PC-3 (cell line): ENCODE measurements at regions not wholly inside any gene's neighbourhood (a gene's known extent, or its start where the extent isn't known, plus 50 kb on each side); places are given as distances from the start of the nearest gene placed in this dataset.

Experiments used
- ATAC-seq: fragments of 200-7000 bp; cut with Tn5 transposase; 2 replicates; pipeline ENCODE4 v1.9.1; 2020; ENCODE audit warnings: mild to moderate bottlenecking, moderate library complexity
- BruUV-seq: library from RNA; stranded (reverse); fragments of 400-500 nt; replicated peaks from 2 replicates; lab custom pipeline; 2021; lab: Mats Ljungman, UMichigan
- CTCF ChIA-PET: fragments of 300-600 bp; sonication (Branson Sonifier 250); formaldehyde crosslinking; loops from one replicate; lab custom pipeline; 2022; ENCODE audit warnings: antibody characterized with exemption; lab: Charles Lee
- POLR2A ChIA-PET: fragments of 300-600 bp; sonication (Branson Sonifier 250); formaldehyde crosslinking; loops from one replicate; lab custom pipeline; 2022; ENCODE audit warnings: antibody characterized with exemption; ENCODE audit not compliant: unreplicated experiment; lab: Charles Lee
- DNase-seq: peaks from one replicate; pipeline ENCODE4 v3.0.0-alpha.2; 2015
- H2AFZ ChIP-seq: fragments of 300-600 bp; sonication (generic); 2 replicates; pipeline ENCODE4 v1.6.0; 2016; ENCODE audit warnings: antibody characterized with exemption, low read length
- H3F3A ChIP-seq: fragments of 300-600 bp; sonication (generic); one replicate; pipeline ENCODE4 v1.6.0; 2017; ENCODE audit warnings: antibody characterized with exemption, low read length, control low read depth, mild to moderate bottlenecking; ENCODE audit not compliant: unreplicated experiment
- H3K27ac ChIP-seq: fragments of 300-600 bp; sonication (generic); 2 replicates; pipeline ENCODE4 v1.5.1; 2016; ENCODE audit warnings: mild to moderate bottlenecking, low read length
- H3K27me3 ChIP-seq: fragments of 300-600 bp; sonication (generic); 2 replicates; pipeline ENCODE4 v1.6.1; 2016; ENCODE audit warnings: low read length, mixed read lengths
- H3K36me3 ChIP-seq: fragments of 300-600 bp; sonication (generic); 2 replicates; pipeline ENCODE4 v1.6.1; 2016; ENCODE audit warnings: low read depth, mixed run types, low read length, mixed read lengths
- H3K4me1 ChIP-seq: fragments of 300-600 bp; sonication (generic); 2 replicates; pipeline ENCODE4 v1.5.1; 2016; ENCODE audit warnings: low read length; ENCODE audit not compliant: insufficient read depth
- H3K4me2 ChIP-seq: fragments of 300-600 bp; sonication (generic); 2 replicates; pipeline ENCODE4 v1.6.0; 2016; ENCODE audit warnings: low read length
- H3K4me3 ChIP-seq: fragments of 300-600 bp; sonication (generic); 2 replicates; pipeline ENCODE4 v1.5.1; 2016; ENCODE audit warnings: mild to moderate bottlenecking, low read length, mixed read lengths
- H3K79me2 ChIP-seq: fragments of 300-600 bp; sonication (generic); 2 replicates; pipeline ENCODE4 v1.6.1; 2017; ENCODE audit warnings: low read length, mixed read lengths
- H3K9ac ChIP-seq: fragments of 300-600 bp; sonication (generic); 2 replicates; pipeline ENCODE4 v1.6.0; 2016; ENCODE audit warnings: mild to moderate bottlenecking, low read length
- H3K9me2 ChIP-seq: fragments of 300-600 bp; sonication (generic); replicated peaks from 2 replicates; pipeline ENCODE4 v1.6.1; 2016; ENCODE audit warnings: mixed run types, low read length, mixed read lengths
- H3K9me3 ChIP-seq: fragments of 300-600 bp; sonication (generic); 2 replicates; pipeline ENCODE4 v1.6.1; 2016; ENCODE audit warnings: low read length, mixed read lengths
- H4K20me1 ChIP-seq: fragments of 300-600 bp; sonication (generic); 2 replicates; pipeline ENCODE4 v1.6.1; 2016; ENCODE audit warnings: low read length, mixed read lengths
- EZH2 ChIP-seq: fragments of 300-600 bp; sonication (generic); IDR thresholded peaks from one replicate; pipeline ENCODE4 v1.6.1; 2017; ENCODE audit warnings: antibody characterized with exemption, mild to moderate bottlenecking, low read length; ENCODE audit not compliant: unreplicated experiment
- EZH2phosphoT487 ChIP-seq: fragments of 300-600 bp; sonication (generic); IDR thresholded peaks from 2 replicates; pipeline ENCODE4 v1.6.1; 2018; ENCODE audit warnings: mild to moderate bottlenecking, antibody characterized with exemption, low read length, borderline replicate concordance
- intact Hi-C: fragments of 100-400 bp; cut with micrococcal nuclease; formaldehyde crosslinking; loops from 2 replicates; pipeline ENCODE4 v1.9.0; 2023
- TF ChIP-seq, protein P1 (sequence below): fragments of 300-600 bp; sonication (generic); conservative IDR thresholded peaks from 2 replicates; pipeline ENCODE4 v1.5.1; 2017; ENCODE audit warnings: antibody characterized with exemption, low read depth, mild to moderate bottlenecking, low read length

DNA sequence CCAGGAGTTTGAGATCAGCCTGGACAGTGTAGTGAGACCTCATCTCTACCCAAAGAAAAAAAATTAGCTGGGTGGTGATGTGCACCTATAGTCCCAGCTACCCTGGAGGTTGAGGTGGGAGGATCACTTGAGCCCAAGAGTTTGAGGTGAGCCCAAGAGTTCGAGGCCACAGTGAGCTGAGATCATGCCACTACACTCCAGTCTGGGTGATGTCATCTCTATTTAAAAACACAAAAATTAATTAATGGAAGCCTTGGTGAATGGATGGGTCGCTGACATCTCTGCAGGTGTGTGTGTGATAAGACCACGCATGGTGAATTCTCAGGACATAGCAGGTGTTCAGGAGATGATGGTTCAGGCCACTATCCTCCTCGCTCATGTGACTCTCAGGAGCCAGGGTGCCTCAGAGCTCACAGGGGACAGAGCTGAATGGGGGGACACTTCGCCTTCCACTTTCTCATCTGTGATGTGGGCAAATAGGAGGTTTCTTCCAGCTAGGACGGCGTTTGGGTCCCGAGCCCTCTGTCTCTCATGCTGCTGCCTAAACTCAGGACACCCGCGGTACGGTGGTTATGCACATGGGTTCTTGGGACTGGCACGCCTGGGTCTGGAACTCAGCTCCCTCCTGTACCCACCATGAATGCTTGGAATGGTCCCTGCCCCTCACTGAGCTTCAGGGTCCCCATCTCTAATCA, 113.4 kb upstream of the ZBTB40 start:
- ChIA-PET CTCF (no interaction called here), POLR2A (no interaction called here)
- Histone ChIP-seq H3K4me2 (no peak overlapping the region), H3K79me2 (no peaks in the 10 kb centered on the region), H4K20me1 (no peaks in the 10 kb centered on the region), H3K9ac (no peak overlapping the region), H3K9me2 (no peaks in the 10 kb centered on the region), H3K27ac (no peak overlapping the region), H3K4me3 (no peak overlapping the region), H3K27me3 (peaks cover 4% of the 10 kb centered on the region; the same call in 1 of the 2 replicates), H3K4me1 (peaks cover 7% of the 10 kb centered on the region), H2AFZ (no peak overlapping the region), H3F3A (no peaks in the 10 kb centered on the region), H3K36me3 (no peaks in the 10 kb centered on the region), H3K9me3 (no peaks in the 10 kb centered on the region)
- ATAC-seq: no peak
- TF ChIP-seq EZH2: no peak
- no peak for TF ChIP-seq EZH2phosphoT487
- TF ChIP-seq, protein P1, sequence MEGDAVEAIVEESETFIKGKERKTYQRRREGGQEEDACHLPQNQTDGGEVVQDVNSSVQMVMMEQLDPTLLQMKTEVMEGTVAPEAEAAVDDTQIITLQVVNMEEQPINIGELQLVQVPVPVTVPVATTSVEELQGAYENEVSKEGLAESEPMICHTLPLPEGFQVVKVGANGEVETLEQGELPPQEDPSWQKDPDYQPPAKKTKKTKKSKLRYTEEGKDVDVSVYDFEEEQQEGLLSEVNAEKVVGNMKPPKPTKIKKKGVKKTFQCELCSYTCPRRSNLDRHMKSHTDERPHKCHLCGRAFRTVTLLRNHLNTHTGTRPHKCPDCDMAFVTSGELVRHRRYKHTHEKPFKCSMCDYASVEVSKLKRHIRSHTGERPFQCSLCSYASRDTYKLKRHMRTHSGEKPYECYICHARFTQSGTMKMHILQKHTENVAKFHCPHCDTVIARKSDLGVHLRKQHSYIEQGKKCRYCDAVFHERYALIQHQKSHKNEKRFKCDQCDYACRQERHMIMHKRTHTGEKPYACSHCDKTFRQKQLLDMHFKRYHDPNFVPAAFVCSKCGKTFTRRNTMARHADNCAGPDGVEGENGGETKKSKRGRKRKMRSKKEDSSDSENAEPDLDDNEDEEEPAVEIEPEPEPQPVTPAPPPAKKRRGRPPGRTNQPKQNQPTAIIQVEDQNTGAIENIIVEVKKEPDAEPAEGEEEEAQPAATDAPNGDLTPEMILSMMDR: no peak
- intact Hi-C loops: no loop called here
- BruUV-seq: no TSS peak
- no peak for DNase-seq

DNA sequence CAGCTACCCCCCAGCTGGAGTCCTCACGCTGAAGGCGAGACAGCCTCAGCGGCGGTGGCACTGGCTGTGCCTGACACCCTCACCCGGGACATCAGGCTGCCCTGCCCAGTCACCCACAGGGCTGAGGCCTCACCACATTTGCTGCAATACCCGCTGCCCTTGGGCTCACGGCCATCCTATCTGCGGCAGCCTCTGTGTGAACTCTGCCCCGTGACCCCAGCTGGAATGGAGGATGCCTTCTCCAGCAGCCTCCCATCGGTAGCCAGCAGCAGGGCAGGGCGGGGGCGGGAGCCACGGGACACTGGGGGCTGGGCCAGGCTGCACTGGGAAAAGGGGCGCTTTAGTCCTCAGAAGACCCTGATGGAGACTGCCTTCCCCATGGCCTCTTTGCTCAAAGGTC, 112.4 kb upstream of the ZBTB40 start:
- BruUV-seq: no TSS peak
- POLR2A ChIA-PET: no interaction called here

DNA sequence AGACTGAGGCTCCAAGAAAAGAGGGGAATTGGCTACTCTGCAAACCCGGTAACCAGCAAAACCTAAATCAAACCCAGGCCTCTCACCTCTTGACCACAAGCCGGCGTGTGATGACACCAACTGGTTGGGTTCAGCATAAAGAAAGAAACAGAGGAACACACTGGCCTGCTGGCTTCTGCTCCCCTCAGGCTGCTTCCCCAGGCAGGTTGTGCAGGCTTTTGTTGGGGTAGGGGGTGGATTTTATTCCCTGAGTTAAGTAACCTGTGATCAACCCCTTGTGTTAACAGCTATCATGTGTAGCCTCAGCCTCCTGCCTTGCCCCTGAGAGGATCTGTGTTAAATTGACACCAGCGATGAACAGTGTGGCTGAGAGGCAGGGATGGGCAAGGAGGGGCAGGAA, 111.6 kb upstream of the ZBTB40 start:
- intact Hi-C loops: no loop called here
- Histone ChIP-seq H3K9me2 (no peaks in the 10 kb centered on the region), H4K20me1 (no peaks in the 10 kb centered on the region), H3K9me3 (no peaks in the 10 kb centered on the region), H3K79me2 (no peaks in the 10 kb centered on the region), H3K36me3 (no peaks in the 10 kb centered on the region), H3K27ac (no peak overlapping the region), H3K27me3 (peaks cover 9% of the 10 kb centered on the region; the same call in 1 of the 2 replicates), H3K4me3 (no peak overlapping the region), H3K9ac (no peak overlapping the region), H3K4me1 (peaks cover 7% of the 10 kb centered on the region), H3F3A (no peaks in the 10 kb centered on the region), H3K4me2 (no peak overlapping the region), H2AFZ (no peak overlapping the region)
- CTCF ChIA-PET: no interaction called here
- TF ChIP-seq EZH2: no peak
- POLR2A ChIA-PET: no interaction called here
- BruUV-seq: no TSS peak
- no peak for ATAC-seq
- DNase-seq: no peak

More for the DNA sequence above, 112.4 kb upstream of the ZBTB40 start:
- Histone ChIP-seq H3K9ac (no peak overlapping the region), H3K27ac (no peak overlapping the region), H3F3A (no peaks in the 10 kb centered on the region), H3K27me3 (peaks cover 6% of the 10 kb centered on the region; the same call in 1 of the 2 replicates), H3K4me1 (peaks cover 7% of the 10 kb centered on the region), H3K4me2 (no peak overlapping the region), H3K79me2 (no peaks in the 10 kb centered on the region), H3K36me3 (no peaks in the 10 kb centered on the region), H2AFZ (no peak overlapping the region), H3K4me3 (no peak overlapping the region), H3K9me2 (no peaks in the 10 kb centered on the region), H4K20me1 (no peaks in the 10 kb centered on the region), H3K9me3 (no peaks in the 10 kb centered on the region)
- DNase-seq: no peak
- ATAC-seq: no peak
- intact Hi-C loops: no loop called here
- CTCF ChIA-PET: no interaction called here
- TF ChIP-seq EZH2phosphoT487 (no peak), EZH2 (no peak)
- TF ChIP-seq, protein P1: no peak
